Heart right ventricle (tissue), 16 donors: ENCODE measurements at regions not wholly inside any gene's neighbourhood (a gene's known extent, or its start where the extent isn't known, plus 50 kb on each side); places are given as distances from the start of the nearest gene placed in this dataset.

Experiments
- ATAC-seq, 8 donors: fragments of 200-7000 bp; cut with Tn5 transposase; one replicate each; pipeline ENCODE4 v1.9.1; 2020; ENCODE audit warnings: mild to moderate bottlenecking in 8 of 8, moderate library complexity in 8 of 8, moderate number of reproducible peaks in 1 of 8
- DNase-seq, 2 donors: peaks; one replicate each; pipeline ENCODE4 v3.0.0-alpha.2; 2020
- H3K27ac ChIP-seq, 10 donors: fragments of 200-600 bp; sonication (generic) in 2 of 10; one replicate each; pipeline versions ENCODE4 v1.5.0 to v1.8.0; 2020 to 2022; ENCODE audit warnings: mild to moderate bottlenecking in 3 of 10
- H3K27me3 ChIP-seq, 7 donors: fragments of 200-600 bp; one replicate each; pipeline ENCODE4 v1.8.0; 2021 to 2022; ENCODE audit warnings: mild to moderate bottlenecking in 2 of 7
- H3K36me3 ChIP-seq, 9 donors: fragments of 200-600 bp; sonication (generic) in 1 of 9; one replicate each; pipeline versions ENCODE4 v1.5.0 to v1.8.0; 2020 to 2022; ENCODE audit warnings: mild to moderate bottlenecking in 2 of 9
- H3K4me1 ChIP-seq, 9 donors: fragments of 200-600 bp; sonication (generic) in 1 of 9; one replicate each; pipeline versions ENCODE4 v1.5.0 to v1.8.0; 2020 to 2022; ENCODE audit warnings: mild to moderate bottlenecking in 4 of 9
- H3K4me3 ChIP-seq, 10 donors: fragments of 200-600 bp; sonication (generic) in 2 of 10; one replicate each; pipeline versions ENCODE4 v1.5.0 to v1.8.0; 2020 to 2022; ENCODE audit warnings: mild to moderate bottlenecking in 7 of 10, moderate library complexity in 2 of 10
- H3K9me3 ChIP-seq, 11 donors: fragments of 200-600 bp in 10 of 11; sonication (generic) in 2 of 11; one replicate each; pipeline versions ENCODE4 v1.5.0 to v1.8.0; 2013 to 2022; ENCODE audit warnings: mild to moderate bottlenecking in 2 of 11, control low read depth in 1 of 11, moderate library complexity in 1 of 11
- WGBS, 2 donors: extraction: QIAGEN DNeasy Blood & Tissue Kit; methylation state at CpG; one replicate each; pipeline ENCODE4 v1.1.7; 2013; ENCODE audit warnings: inconsistent platforms in 1 of 2; 5-methylcytosine and 5-hydroxymethylcytosine counted together
- intact Hi-C, 10 donors: fragments of 100-400 bp; cut with DNase I; formaldehyde crosslinking; loops; one replicate each; pipeline versions ENCODE4 v1.11.1 to v1.14.2; 2022
- TF ChIP-seq, protein P1 (sequence below), 9 donors: fragments of 200-600 bp; sonication (generic) in 2 of 9; IDR thresholded peaks; one replicate each; pipeline versions ENCODE4 v1.5.0 to v1.8.0; 2021 to 2022; ENCODE audit warnings: antibody characterized with exemption in 9 of 9, mild to moderate bottlenecking in 5 of 9, moderate library complexity in 1 of 9
- donor health status: Arrhythmogenic right ventricular cardiomyopathy.
- donor health status: ischemic (EF 13 %, LVEDD 7.1; RV severe dilation, severe dysfunction).
- donor health status: healthy with polysubstance abuse.
- donor health status: DM: no; HTN: yes; CAD: no.
- donor health status: DM: no; HTN: no; CAD: no.
- donor health status: ischemic (EF 25% LVEDD 6.9; RV normal size, moderate dysfunction).
- donor health status: ischemic (EF 25% LVEDD 5.7; RV mildly dilated, moderate dysfunction).
- donor health status: healthy.
- donor health status: DM: yes; HTN: yes; CAD: no.
- donor health status: Ischemic cardiomyopathy.
- donor health status: ischemic (EF 35%, LVEDD 5.7; RV mildly dilated, moderate dysfunction).
- donor health status: nonischemic (EF 11% LVEDD 7.7; RV severe dilation, severe dysfunction).
- donor health status: DM: yes; HTN: yes; CAD: no.
- donor health status: PGD.
- donor health status: ischemic (EF 29% LVEDD 5.4; RV normal size, mild dysfunction).
- donor health status: nonischemic (EF 23%, LVEDD 6.1; RV moderate dilation, normal function).

DNA sequence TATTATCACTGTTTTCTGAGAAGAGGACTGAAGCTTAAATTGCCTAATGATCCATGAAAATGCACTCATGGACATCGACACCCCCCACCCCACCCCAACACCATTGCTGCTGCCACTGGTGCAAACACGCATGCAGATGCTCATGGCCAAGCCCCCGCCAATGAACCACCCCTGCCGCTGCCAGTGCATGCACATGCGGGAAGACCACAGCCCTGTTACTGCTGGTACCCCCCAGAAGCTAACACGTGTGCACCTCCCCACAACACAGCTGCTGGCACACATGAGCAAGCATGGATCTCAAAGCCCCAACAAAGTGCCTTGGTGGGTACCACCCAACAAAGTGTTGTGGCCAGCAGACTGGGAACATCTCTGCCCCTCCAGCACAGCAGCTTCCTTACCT lies 594.1 kb upstream of the FAT1 start:
- H3K27ac ChIP-seq, result no peak overlapping the region
- H3K4me3 ChIP-seq, result no peak overlapping the region
- WGBS, 2 donors, result 89 to 94% methylated on average over 6 of the region's 6 CpGs
- intact Hi-C loops, result no loop called here
- H3K36me3 ChIP-seq, result no peaks in the 10 kb centered on the region
- H3K27me3 ChIP-seq, result no peaks in the 10 kb centered on the region
- H3K4me1 ChIP-seq, result no peaks in the 10 kb centered on the region
- ATAC-seq, result no peak
- peaks cover 0 to 4% (median 0%) of the 10 kb centered on the region in 11 donors for H3K9me3 ChIP-seq
- DNase-seq, result no peak
- TF ChIP-seq, protein P1, sequence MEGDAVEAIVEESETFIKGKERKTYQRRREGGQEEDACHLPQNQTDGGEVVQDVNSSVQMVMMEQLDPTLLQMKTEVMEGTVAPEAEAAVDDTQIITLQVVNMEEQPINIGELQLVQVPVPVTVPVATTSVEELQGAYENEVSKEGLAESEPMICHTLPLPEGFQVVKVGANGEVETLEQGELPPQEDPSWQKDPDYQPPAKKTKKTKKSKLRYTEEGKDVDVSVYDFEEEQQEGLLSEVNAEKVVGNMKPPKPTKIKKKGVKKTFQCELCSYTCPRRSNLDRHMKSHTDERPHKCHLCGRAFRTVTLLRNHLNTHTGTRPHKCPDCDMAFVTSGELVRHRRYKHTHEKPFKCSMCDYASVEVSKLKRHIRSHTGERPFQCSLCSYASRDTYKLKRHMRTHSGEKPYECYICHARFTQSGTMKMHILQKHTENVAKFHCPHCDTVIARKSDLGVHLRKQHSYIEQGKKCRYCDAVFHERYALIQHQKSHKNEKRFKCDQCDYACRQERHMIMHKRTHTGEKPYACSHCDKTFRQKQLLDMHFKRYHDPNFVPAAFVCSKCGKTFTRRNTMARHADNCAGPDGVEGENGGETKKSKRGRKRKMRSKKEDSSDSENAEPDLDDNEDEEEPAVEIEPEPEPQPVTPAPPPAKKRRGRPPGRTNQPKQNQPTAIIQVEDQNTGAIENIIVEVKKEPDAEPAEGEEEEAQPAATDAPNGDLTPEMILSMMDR (IDR thresholded peaks at IDR 0.05), result no peak

DNA sequence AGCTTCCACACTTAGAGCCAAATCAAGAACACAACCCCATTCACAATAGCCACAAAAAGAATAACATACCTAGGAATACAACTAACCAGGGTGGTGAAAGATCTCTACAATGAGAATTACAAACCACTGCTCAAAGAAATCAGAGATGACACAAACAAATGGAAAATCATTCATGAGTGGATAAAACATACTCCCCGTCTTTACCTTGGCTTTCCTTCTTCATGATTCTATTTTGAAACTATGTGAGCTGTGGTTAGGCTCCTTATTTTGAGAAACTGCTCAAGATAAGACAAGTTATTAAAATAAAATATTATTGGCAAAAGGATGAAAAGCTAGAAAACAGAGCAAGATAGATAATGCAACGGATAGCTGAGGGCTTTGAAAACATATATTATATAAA lies 598.1 kb upstream of the FAT1 start:
- peaks cover 0 to 4% (median 0%) of the 10 kb centered on the region in 11 donors for H3K9me3 ChIP-seq
- WGBS, 2 donors, result 56 to 62% methylated on average over 2 of the region's 2 CpGs
- TF ChIP-seq, protein P1 (IDR thresholded peaks at IDR 0.05), result no peak
- no peak overlapping the region for H3K27ac ChIP-seq
- no peak overlapping the region for H3K4me3 ChIP-seq
- no peaks in the 10 kb centered on the region for H3K4me1 ChIP-seq
- ATAC-seq (no peak), DNase-seq (no peak)
- H3K27me3 ChIP-seq, result no peaks in the 10 kb centered on the region
- H3K36me3 ChIP-seq, result no peaks in the 10 kb centered on the region
- intact Hi-C loops, result no loop called here

DNA sequence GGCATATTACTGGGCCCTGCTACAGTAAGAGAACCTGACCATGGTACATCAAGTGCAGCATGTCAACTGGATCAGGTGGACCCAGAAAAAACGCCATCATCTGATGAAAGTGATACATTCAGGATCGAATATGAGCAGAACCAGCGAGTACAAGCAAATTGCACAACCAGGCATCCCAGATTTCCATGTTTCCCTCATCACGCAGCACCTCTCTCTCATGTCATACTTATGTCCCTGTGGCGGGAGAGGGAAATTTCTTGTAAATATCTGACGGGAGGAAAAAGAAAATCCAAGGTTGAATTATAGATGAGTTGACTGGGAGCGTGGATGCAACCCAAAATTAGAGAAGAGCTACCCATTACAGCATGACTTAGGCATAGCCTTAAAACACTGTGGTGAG lies 608.5 kb upstream of the FAT1 start:
- no peak overlapping the region for H3K27ac ChIP-seq
- TF ChIP-seq, protein P1 (IDR thresholded peaks at IDR 0.05), result no peak
- no peaks in the 10 kb centered on the region for H3K27me3 ChIP-seq
- H3K36me3 ChIP-seq, result no peaks in the 10 kb centered on the region
- H3K9me3 ChIP-seq, result no peaks in the 10 kb centered on the region
- ATAC-seq, result no peak
- H3K4me1 ChIP-seq, result no peaks in the 10 kb centered on the region
- intact Hi-C loops, result no loop called here
- no peak for DNase-seq
- 85 to 94% methylated on average over 7 of the region's 7 CpGs for WGBS, 2 donors
- H3K4me3 ChIP-seq, result no peak overlapping the region

DNA sequence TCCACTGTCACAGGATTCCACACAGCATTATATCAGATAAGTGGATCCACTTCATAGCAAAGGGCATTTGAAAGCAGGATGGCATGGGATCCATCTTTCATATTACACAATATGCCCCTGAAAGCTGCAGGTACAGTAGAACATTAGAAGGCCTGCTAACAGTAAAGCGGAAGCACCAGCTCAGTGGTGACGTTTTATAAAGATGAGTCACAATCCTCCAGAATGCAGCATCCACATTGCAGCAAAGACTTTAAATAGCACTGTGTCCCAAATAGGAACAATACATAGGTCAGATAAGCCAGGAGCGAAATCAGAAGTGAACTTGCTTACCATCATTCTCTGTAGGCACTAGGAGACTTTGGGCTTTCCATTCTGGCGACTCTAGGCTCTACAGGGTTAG lies 609.5 kb upstream of the FAT1 start:
- ATAC-seq (no peak), DNase-seq (no peak)
- 72 to 75% methylated on average over 4 of the region's 4 CpGs for WGBS, 2 donors
- TF ChIP-seq, protein P1 (IDR thresholded peaks at IDR 0.05), result no peak
- Histone ChIP-seq H3K27me3 (no peaks in the 10 kb centered on the region), H3K4me3 (no peak overlapping the region), H3K9me3 (no peaks in the 10 kb centered on the region), H3K4me1 (no peaks in the 10 kb centered on the region), H3K27ac (no peak overlapping the region), H3K36me3 (no peaks in the 10 kb centered on the region)
- intact Hi-C loops, result no loop called here

DNA sequence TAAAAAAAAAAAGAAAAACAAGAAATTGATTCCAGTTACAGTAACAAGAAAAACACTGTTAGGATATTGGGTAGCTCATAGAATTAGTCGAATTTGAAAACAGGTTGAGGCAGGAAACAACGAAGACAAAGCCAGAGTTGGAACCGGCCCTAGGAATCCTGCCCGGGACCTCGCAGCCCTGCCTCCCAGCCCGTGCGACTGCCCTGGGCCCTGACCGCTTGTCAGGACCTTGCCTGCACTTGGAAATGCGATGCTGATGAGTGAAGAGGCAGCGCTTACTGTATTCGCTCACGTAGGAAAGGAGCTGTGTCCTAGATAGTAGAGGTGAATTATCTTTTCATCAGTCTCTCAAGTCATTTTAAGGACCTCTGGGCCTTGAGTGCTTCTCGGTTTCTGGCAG lies 611.7 kb upstream of the FAT1 start:
- TF ChIP-seq, protein P1 (IDR thresholded peaks at IDR 0.05), result no peak
- Histone ChIP-seq H3K9me3 (peaks cover 0 to 3% (median 0%) of the 10 kb centered on the region in 11 donors), H3K27ac (no peak overlapping the region), H3K4me1 (no peaks in the 10 kb centered on the region), H3K4me3 (no peak overlapping the region), H3K27me3 (no peaks in the 10 kb centered on the region), H3K36me3 (no peaks in the 10 kb centered on the region)
- ATAC-seq, result no peak
- intact Hi-C loops, result no loop called here
- DNase-seq, result no peak
- WGBS, 2 donors, result 84 to 85% methylated on average over 13 of the region's 13 CpGs
